Liver (tissue), 8 donors: ENCODE measurements at regions not wholly inside any gene's neighbourhood (a gene's known extent, or its start where the extent isn't known, plus 50 kb on each side); places are given as distances from the start of the nearest gene placed in this dataset.

Experiments
- DNase-seq: peaks from one replicate; pipeline ENCODE4 v3.0.0-alpha.2; 2017; ENCODE audit warnings: low spot score
- H3K27ac ChIP-seq, 2 donors: one replicate each; pipeline ENCODE4 v1.7.0; 2013; ENCODE audit warnings: inconsistent platforms in 2 of 2, low read length in 2 of 2, control low read depth in 1 of 2, low read depth in 1 of 2, mild to moderate bottlenecking in 1 of 2
- H3K27me3 ChIP-seq, 4 donors: one replicate each; pipeline versions ENCODE4 v1.6.1 to v1.7.0; 2013; ENCODE audit warnings: low read length in 3 of 4, inconsistent platforms in 1 of 4, mild to moderate bottlenecking in 1 of 4, moderate library complexity in 1 of 4; ENCODE audit not compliant: control insufficient read depth in 4 of 4, insufficient read depth in 4 of 4
- H3K36me3 ChIP-seq, 4 donors: one replicate each; pipeline versions ENCODE4 v1.6.1 to v1.7.0; 2013; ENCODE audit warnings: low read length in 3 of 4, mild to moderate bottlenecking in 3 of 4, low read depth in 1 of 4, moderate library complexity in 1 of 4; ENCODE audit not compliant: control insufficient read depth in 4 of 4, insufficient read depth in 3 of 4
- H3K4me1 ChIP-seq, 4 donors: one replicate each; pipeline versions ENCODE4 v1.6.1 to v1.7.0; 2013; ENCODE audit warnings: low read length in 3 of 4, mild to moderate bottlenecking in 3 of 4, moderate library complexity in 1 of 4; ENCODE audit not compliant: control insufficient read depth in 4 of 4, insufficient read depth in 4 of 4
- H3K4me3 ChIP-seq, 3 donors: one replicate each; pipeline versions ENCODE4 v1.6.1 to v1.7.0; 2013; ENCODE audit warnings: low read length in 3 of 3, control low read depth in 1 of 3, low read depth in 1 of 3, mild to moderate bottlenecking in 1 of 3
- H3K9ac ChIP-seq, 2 donors: one replicate each; pipeline ENCODE4 v1.7.0; 2013; ENCODE audit warnings: low read length in 2 of 2, mild to moderate bottlenecking in 2 of 2, moderate library complexity in 2 of 2, control low read depth in 1 of 2, low read depth in 1 of 2
- H3K9me3 ChIP-seq, 4 donors: one replicate each; pipeline versions ENCODE4 v1.6.1 to v1.7.0; 2013; ENCODE audit warnings: low read length in 3 of 4; ENCODE audit not compliant: control insufficient read depth in 4 of 4
- ATF3 ChIP-seq: IDR thresholded peaks from 2 replicates; pipeline ENCODE4 v1.6.1; 2016; ENCODE audit warnings: antibody characterized with exemption
- CTCF ChIP-seq: fragments of 150-350 bp; IDR thresholded peaks from 2 replicates; pipeline ENCODE4 v1.5.1; 2017; ENCODE audit warnings: improper control_type of control experiment, low read depth, low read length; ENCODE audit not compliant: missing input control
- EGR1 ChIP-seq, 2 donors: IDR thresholded peaks; 2 replicates each; pipeline ENCODE4 v1.6.1; 2016 to 2018; ENCODE audit warnings: antibody characterized with exemption in 2 of 2, low read depth in 2 of 2
- FOXA1 ChIP-seq: IDR thresholded peaks from 2 replicates; pipeline ENCODE4 v1.6.1; 2016; ENCODE audit warnings: antibody characterized with exemption
- FOXA2 ChIP-seq: IDR thresholded peaks from 2 replicates; pipeline ENCODE4 v1.6.1; 2016; ENCODE audit warnings: antibody characterized with exemption
- GABPA ChIP-seq, 2 donors: IDR thresholded peaks in 1 of 2; conservative IDR thresholded peaks in 1 of 2; 2 replicates each; pipeline ENCODE4 v1.6.1; 2016; ENCODE audit warnings: antibody characterized with exemption in 2 of 2, mild to moderate bottlenecking in 1 of 2, moderate library complexity in 1 of 2
- HNF4A ChIP-seq, 2 donors: conservative IDR thresholded peaks; 2 replicates each; pipeline ENCODE4 v1.6.1; 2016; ENCODE audit warnings: antibody characterized with exemption in 2 of 2, mild to moderate bottlenecking in 2 of 2
- HNF4G ChIP-seq: IDR thresholded peaks from 2 replicates; pipeline ENCODE4 v1.6.1; 2016; ENCODE audit warnings: antibody characterized with exemption
- JUND ChIP-seq, 2 donors: IDR thresholded peaks; 2 replicates each; pipeline ENCODE4 v1.6.1; 2016; ENCODE audit warnings: antibody characterized with exemption in 2 of 2
- MAX ChIP-seq: IDR thresholded peaks from 2 replicates; pipeline ENCODE4 v1.6.1; 2016; ENCODE audit warnings: antibody characterized with exemption
- NR2F2 ChIP-seq: IDR thresholded peaks from 2 replicates; pipeline ENCODE4 v1.6.1; 2016; ENCODE audit warnings: antibody characterized with exemption
- RAD21 ChIP-seq, 2 donors: IDR thresholded peaks; 2 replicates each; pipeline ENCODE4 v1.6.1; 2016; ENCODE audit warnings: antibody characterized with exemption in 2 of 2, mild to moderate bottlenecking in 2 of 2
- REST ChIP-seq: IDR thresholded peaks from 2 replicates; pipeline ENCODE4 v1.6.1; 2016; ENCODE audit warnings: antibody characterized with exemption, mild to moderate bottlenecking
- RXRA ChIP-seq, 2 donors: IDR thresholded peaks; 2 replicates each; pipeline ENCODE4 v1.6.1; 2017 to 2018; ENCODE audit warnings: antibody characterized with exemption in 2 of 2, mild to moderate bottlenecking in 1 of 2
- SP1 ChIP-seq: IDR thresholded peaks from 2 replicates; pipeline ENCODE4 v1.6.1; 2018; ENCODE audit warnings: antibody characterized with exemption, mild to moderate bottlenecking
- TAF1 ChIP-seq: conservative IDR thresholded peaks from 2 replicates; pipeline ENCODE4 v1.6.1; 2016; ENCODE audit warnings: antibody characterized with exemption, mild to moderate bottlenecking
- YY1 ChIP-seq: IDR thresholded peaks from 2 replicates; pipeline ENCODE4 v1.6.1; 2016; ENCODE audit warnings: antibody characterized with exemption, mild to moderate bottlenecking
- ZBTB33 ChIP-seq: IDR thresholded peaks from 2 replicates; pipeline ENCODE4 v1.6.1; 2016; ENCODE audit warnings: antibody characterized with exemption
- WGBS: extraction: QIAGEN DNeasy Blood & Tissue Kit; methylation state at CpG from one replicate; pipeline ENCODE4 v1.1.7; 2013; 5-methylcytosine and 5-hydroxymethylcytosine counted together
- donor health status: healthy.
- donor health status: healthy.
- donor health status: healthy.
- donor health status: healthy.
- donor health status: healthy.

- no peak for TF ChIP-seq TAF1
- no peak for TF ChIP-seq FOXA2
- no peak for TF ChIP-seq RAD21 (IDR thresholded peaks at IDR 0.05)
These were observed 237.4 kb upstream of the IL1RAPL1 start (continued) for GRCh38 chrX:28349888-28350287.

- Histone ChIP-seq H3K9me3 (no peaks in the 10 kb centered on the region), H3K27me3 (no peaks in the 10 kb centered on the region), H3K36me3 (no peaks in the 10 kb centered on the region), H3K27ac (no peak overlapping the region), H3K9ac (no peak overlapping the region), H3K4me3 (no peak overlapping the region), H3K4me1 (no peaks in the 10 kb centered on the region)
- WGBS, result 79% methylated on average over 4 of the region's 4 CpGs
- DNase-seq, result no peak
- TF ChIP-seq GABPA (IDR thresholded peaks at IDR 0.05 in 1 of 2, conservative IDR thresholded peaks at IDR 0.05 in 1 of 2) (no peak), NR2F2 (no peak), REST (no peak), FOXA1 (no peak), RXRA (IDR thresholded peaks at IDR 0.05) (no peak), ZBTB33 (no peak), RAD21 (IDR thresholded peaks at IDR 0.05) (no peak), HNF4A (conservative IDR thresholded peaks at IDR 0.05) (no peak), HNF4G (no peak), CTCF (no peak), EGR1 (IDR thresholded peaks at IDR 0.05; ENCODE audit: low read depth in 2 of 2) (no peak), YY1 (no peak), ATF3 (no peak), MAX (no peak), JUND (IDR thresholded peaks at IDR 0.05) (no peak), FOXA2 (no peak), SP1 (no peak), TAF1 (no peak)
These were observed 239.8 kb upstream of the IL1RAPL1 start for GRCh38 chrX:28347476-28347875.
